ENCODE measurements at regions not wholly inside any gene's neighbourhood (a gene's known extent, or its start where the extent isn't known, plus 50 kb on each side); places are given as distances from the start of the nearest gene placed in this dataset.
"Not testable (repeated sequence)": the region's sequence is repeated elsewhere in the genome, so short reads cannot be mapped to it uniquely, and the experiment has no call there.

GRCh38 chr5:103890313-103890712 lies 327.7 kb upstream of the NUDT12 start:
- H3K4me3 ChIP-seq (ENCODE audit: low read depth, low read length) = no peak overlapping the region

GRCh38 chr5:103889500-103890209 lies 327.1 kb upstream of the NUDT12 start:
- H3K4me3 ChIP-seq (ENCODE audit: low read depth, low read length) = no peak overlapping the region

GRCh38 chr5:103886826-103887225 lies 324.2 kb upstream of the NUDT12 start:
- no peak overlapping the region for H3K4me3 ChIP-seq (ENCODE audit: low read depth, low read length)

GRCh38 chr5:103883143-103883542 lies 320.6 kb upstream of the NUDT12 start:
- no peak overlapping the region for H3K4me3 ChIP-seq (ENCODE audit: low read depth, low read length)

GRCh38 chr5:103881560-103881959 lies 319.0 kb upstream of the NUDT12 start:
- no peak overlapping the region for H3K4me3 ChIP-seq (ENCODE audit: low read depth, low read length)

- no peak overlapping the region for H3K4me3 ChIP-seq (ENCODE audit: low read depth, low read length)
Measured at GRCh38 chr5:103867857-103868598, 305.4 kb upstream of the NUDT12 start.

- H3K4me3 ChIP-seq (ENCODE audit: low read depth, low read length) = no peak overlapping the region
Measured at GRCh38 chr5:103866169-103866568, 303.6 kb upstream of the NUDT12 start.

GRCh38 chr5:103862398-103862797 lies 299.8 kb upstream of the NUDT12 start:
- no peak overlapping the region for H3K4me3 ChIP-seq (ENCODE audit: low read depth, low read length)

GRCh38 chr5:103860327-103860726 lies 297.7 kb upstream of the NUDT12 start:
- H3K4me3 ChIP-seq (ENCODE audit: low read depth, low read length) = no peak overlapping the region

- not testable (repeated sequence) for H3K4me3 ChIP-seq (ENCODE audit: low read depth, low read length)
Measured at GRCh38 chr5:103858367-103858766, 295.8 kb upstream of the NUDT12 start.

- H3K4me3 ChIP-seq (ENCODE audit: low read depth, low read length) = no peak overlapping the region
Measured at GRCh38 chr5:103851091-103851490, 288.5 kb upstream of the NUDT12 start.

GRCh38 chr5:103849934-103850333 lies 287.3 kb upstream of the NUDT12 start:
- H3K4me3 ChIP-seq (ENCODE audit: low read depth, low read length) = no peak overlapping the region

GRCh38 chr5:103847060-103847459 lies 284.5 kb upstream of the NUDT12 start:
- no peak overlapping the region for H3K4me3 ChIP-seq (ENCODE audit: low read depth, low read length)

- H3K4me3 ChIP-seq (ENCODE audit: low read depth, low read length) = no peak overlapping the region
Measured at GRCh38 chr5:103842936-103843335, 280.3 kb upstream of the NUDT12 start.

- no peak overlapping the region for H3K4me3 ChIP-seq (ENCODE audit: low read depth, low read length)
Measured at GRCh38 chr5:103840600-103840999, 278.0 kb upstream of the NUDT12 start.

GRCh38 chr5:103834216-103834615 lies 271.6 kb upstream of the NUDT12 start:
- H3K4me3 ChIP-seq (ENCODE audit: low read depth, low read length) = no peak overlapping the region

- no peak overlapping the region for H3K4me3 ChIP-seq (ENCODE audit: low read depth, low read length)
Measured at GRCh38 chr5:103829585-103829984, 267.0 kb upstream of the NUDT12 start.

- H3K4me3 ChIP-seq (ENCODE audit: low read depth, low read length) = no peak overlapping the region
Measured at GRCh38 chr5:103827976-103828375, 265.4 kb upstream of the NUDT12 start.

GRCh38 chr5:103821361-103821760 lies 258.8 kb upstream of the NUDT12 start:
- H3K4me3 ChIP-seq (ENCODE audit: low read depth, low read length) = no peak overlapping the region

GRCh38 chr5:103808464-103809106 lies 246.0 kb upstream of the NUDT12 start:
- no peak overlapping the region for H3K4me3 ChIP-seq (ENCODE audit: low read depth, low read length)

GRCh38 chr5:103804711-103805110 lies 242.1 kb upstream of the NUDT12 start:
- no peak overlapping the region for H3K4me3 ChIP-seq (ENCODE audit: low read depth, low read length)

GRCh38 chr5:103801681-103802080 lies 239.1 kb upstream of the NUDT12 start:
- no peak overlapping the region for H3K4me3 ChIP-seq (ENCODE audit: low read depth, low read length)
